ENCODE measurements at regions not wholly inside any gene's neighbourhood (a gene's known extent, or its start where the extent isn't known, plus 50 kb on each side); places are given as distances from the start of the nearest gene placed in this dataset.

GRCh38 chr10:55274367-55274766, 473.3 kb upstream of the PCDH15 start:
- TF ChIP-seq POLR2AphosphoS5 (IDR thresholded peaks at IDR 0.05; ENCODE audit: low read depth) (no peak), CTCF (IDR thresholded peaks at IDR 0.05; ENCODE audit: insufficient read depth, low read length) (no peak), REST (IDR thresholded peaks at IDR 0.05; ENCODE audit: insufficient replicate concordance, low read depth) (no peak), SPI1 (IDR thresholded peaks at IDR 0.05; ENCODE audit: borderline replicate concordance, low read depth) (no peak)

All from HL-60 (cell line).